GM19395 (cell line): ENCODE measurements at regions not wholly inside any gene's neighbourhood (a gene's known extent, or its start where the extent isn't known, plus 50 kb on each side); places are given as distances from the start of the nearest gene placed in this dataset.

Experiments used
- ATAC-seq: cut with Tn5 transposase; IDR thresholded peaks from one replicate; pipeline ENCODE4 v1.9.1; 2021; ENCODE audit warnings: mild to moderate bottlenecking, moderate library complexity; ENCODE audit not compliant: unreplicated experiment

DNA sequence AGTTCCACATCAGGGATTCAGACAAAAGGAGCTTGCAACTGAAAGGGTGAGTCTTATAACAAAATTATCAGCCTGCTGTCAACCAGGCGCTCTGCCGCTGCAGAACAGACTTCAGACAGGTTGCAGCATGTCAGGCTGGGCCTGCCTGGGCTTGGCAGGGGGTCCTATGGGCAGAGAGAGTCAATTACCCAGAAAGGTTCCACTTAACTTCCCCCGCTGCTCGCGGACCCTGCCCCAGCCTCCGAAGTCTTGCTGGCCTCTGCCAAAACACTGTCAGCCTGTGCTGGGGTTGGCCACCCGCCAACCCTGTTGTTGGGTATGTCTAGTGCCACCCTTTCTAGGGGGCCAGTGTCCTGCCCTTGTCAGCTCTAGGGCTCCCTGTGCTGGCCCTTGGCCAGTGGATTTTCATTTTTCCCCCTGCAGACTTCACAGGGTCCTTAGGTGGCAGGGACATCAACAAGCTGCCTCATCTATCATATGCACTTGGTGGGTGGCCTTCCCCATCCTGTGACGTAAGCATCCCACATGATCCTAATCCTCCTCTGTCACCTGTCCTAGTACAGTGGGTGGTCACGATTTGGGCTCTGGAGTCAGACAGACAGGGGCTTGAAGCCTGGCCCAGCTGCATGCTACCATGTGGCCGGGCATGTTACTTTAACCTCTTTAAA is 166.5 kb upstream of the CADM1 start:
- no peak for ATAC-seq

DNA sequence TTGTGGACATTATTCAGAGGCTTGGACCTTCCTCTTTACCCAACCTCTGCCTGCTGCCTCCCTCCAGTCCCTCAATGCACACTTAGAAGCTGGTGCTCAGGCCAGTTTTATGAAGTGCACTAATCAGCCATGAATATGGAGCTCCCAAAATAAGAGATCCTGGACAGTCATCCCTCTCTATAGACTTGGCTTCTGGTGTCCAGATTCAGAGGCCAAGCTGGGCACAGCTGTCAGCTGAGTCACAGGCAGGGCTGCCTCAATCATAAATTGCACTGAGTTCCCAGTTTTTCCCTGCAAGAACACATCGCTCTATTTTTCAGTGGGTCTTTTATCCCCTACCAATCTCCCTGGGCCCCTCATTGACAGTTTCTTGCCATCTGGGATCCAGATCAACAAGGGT is 161.7 kb upstream of the CADM1 start:
- ATAC-seq, result no peak

DNA sequence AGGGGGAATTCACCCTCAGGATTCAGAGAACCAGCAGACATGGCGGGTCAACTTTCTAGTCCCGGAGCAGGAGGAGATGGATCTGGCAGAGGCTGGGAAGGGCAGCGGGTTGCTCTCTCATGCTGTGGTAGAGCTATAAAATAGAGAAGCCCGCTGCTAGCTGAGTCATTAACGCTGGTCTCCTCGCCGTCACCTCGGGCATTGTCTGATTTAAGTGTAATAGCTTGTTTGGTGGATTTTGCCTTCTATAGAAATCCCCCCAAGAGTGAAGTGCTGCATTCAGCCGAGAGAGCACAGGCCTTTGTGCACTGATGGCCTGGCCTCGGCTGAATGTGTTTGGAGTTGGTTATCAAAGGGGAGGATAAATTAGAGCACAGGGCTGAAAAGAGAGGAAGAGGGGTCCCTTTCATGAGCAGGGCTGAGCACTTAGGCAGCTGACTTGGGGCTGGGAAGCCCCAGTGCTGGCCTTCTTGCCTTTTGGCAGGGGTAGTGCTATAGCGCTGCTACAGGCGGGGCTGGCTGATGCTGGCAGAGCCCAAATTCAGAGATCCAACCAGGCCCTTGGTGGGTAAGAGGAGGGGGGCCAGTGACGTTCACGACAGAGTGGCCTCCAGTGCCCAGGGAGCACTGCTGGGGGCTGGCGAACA is 161.1 kb upstream of the CADM1 start:
- no peak for ATAC-seq

DNA sequence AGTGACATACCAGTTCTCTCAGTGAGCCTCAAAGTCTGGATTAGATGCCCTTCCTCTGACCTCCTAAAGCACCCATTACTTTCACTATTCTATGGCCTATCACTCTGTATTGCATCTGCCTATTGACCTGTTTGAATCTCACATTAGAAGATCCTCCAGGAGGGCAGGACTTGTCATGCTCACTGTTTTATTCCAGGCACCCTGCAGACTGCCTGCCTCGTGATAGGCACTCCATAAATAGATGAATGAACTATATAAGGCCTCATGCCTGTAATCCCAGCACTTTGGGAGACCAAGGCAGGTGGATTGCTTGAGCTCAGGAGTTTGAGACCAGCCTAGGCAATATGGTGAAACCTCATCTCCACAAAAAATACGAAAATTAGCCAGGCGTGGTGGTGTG is 160.1 kb upstream of the CADM1 start:
- no peak for ATAC-seq

DNA sequence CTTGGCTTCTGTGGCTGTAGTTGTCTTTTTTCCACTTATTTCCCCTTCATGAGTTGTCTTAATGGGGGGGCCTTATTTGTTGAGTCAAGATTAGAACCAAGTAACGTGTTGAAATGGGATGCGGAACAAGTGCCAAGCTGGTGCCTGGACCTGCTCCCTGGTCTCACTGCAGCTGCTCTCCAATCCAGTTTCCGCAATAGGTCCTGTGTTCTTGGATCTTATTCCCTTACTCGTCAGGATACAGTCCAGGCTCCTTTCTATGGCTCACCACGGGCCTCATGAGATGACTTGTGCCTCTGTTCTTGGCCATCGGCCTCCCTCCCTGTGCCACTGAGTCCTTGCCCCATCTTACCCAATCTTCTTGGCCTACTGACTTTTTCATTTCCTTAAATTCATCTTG is 159.6 kb upstream of the CADM1 start:
- ATAC-seq, result no peak

DNA sequence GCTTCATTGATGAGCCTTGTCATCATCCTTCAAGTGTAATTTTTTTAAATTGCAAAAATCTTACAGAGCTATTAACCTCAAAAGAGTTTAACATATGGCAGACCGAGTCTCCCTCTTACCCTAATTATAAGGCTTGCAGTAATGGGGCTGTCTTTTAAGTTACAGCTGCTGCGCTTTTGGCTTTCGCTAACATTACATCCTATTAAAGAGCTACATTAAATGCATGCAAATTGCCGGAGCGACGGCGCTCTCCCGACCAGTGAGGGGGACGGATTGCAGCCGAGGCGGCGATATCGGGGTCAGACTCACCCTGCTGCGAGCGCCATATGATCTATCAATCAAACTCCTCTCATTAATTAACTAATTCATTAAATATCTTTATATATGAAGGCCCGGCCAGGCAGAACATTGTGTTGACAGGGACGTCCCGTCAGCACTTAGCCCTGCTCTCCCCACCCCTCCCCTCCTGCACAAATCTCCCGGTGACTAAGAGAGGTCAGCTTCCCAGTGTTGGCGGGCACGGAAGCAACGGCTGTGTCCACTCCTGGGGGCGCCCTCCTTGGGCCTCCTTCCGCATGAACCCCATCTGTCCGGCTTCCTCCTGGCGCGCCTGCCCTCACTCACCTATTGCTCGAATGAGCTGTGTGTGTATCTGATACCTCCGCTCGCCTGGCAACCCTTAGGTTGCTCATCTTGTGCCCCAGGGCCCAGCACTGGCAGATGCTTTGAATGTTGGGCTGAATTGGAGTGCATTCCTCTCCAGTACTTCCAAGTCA is 156.0 kb upstream of the CADM1 start:
- ATAC-seq, result no peak

DNA sequence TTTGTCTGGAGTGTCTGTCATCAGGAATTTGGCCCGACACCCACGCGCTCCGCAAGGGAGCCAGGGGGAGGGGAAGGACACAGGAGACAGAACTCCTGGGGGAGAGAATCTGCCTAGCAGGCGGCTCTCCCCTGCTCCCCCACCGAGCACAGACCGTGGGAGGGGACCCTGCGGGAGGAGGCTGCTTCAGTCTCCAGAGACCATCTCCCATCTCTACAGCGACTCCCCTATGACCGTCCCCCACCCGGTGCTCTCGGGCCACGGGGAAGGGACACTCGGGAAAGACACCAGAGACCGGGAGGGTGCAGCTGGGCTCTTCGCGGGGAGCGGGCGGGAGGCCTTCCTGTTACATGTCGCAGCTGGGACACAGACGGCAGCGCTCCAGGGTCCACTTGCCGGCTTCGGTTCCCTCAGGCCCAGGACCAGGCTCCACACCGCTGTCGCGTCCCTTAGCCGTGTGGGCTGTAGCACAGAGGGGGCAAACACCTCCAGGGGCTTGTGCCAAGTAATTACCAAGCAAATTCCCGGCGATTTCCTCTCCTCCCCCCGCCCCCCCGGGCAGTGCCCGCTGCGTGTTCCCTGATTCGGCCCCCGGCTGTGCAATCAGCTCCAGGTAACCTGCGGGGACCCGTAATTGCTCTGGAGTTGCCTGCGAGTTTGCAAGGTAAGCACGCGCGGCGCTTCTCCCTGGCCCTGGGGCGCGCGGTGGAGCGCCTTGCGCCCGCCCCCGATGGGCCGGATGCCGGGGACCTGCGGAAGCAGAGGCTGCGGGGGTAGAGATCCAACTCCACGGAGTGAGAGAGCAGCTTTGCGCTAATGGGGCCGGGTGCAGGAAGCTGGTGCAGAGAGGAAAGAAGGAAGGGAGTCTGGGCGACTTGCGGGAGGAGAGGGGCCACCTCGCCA is 155.1 kb upstream of the CADM1 start:
- ATAC-seq, result no peak

DNA sequence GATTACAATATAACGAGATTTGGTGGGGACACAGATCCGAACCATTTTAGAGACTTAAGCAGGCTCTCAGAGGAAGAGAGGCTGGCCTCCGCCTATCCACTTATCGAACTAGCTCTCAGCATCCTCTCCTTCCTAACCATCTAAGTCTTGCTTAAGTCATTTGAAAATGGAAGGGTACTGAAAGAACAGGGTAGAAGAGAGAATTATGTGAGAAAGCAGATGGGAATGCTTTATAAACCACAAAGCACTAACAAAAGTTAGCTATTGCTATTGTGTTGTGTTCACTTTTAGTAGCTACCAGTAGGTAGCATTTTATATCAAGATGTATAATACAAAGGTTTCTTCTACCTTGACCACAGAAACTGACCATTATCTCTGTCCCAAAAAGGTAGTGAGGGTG is 153.4 kb upstream of the CADM1 start:
- no peak for ATAC-seq

DNA sequence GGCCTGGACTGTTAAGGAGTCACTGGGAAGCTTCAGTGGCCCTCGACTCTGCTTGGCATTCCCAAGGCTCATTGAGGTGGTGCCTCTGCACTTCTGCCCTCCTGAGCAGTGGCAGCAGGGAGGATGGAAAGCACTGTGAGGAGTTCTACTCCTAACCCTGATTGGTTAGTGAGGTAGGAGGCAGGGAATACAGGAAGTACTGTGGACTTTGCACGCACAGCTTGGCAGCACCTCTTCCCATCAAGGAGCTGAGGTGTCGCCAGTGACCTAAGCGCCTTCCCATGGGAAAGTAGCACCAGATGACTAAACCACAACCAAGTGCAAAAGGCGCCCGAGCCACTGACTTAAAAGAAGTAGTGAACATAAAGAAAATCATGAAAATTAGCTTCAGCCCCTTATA is 152.5 kb upstream of the CADM1 start:
- ATAC-seq, result no peak

DNA sequence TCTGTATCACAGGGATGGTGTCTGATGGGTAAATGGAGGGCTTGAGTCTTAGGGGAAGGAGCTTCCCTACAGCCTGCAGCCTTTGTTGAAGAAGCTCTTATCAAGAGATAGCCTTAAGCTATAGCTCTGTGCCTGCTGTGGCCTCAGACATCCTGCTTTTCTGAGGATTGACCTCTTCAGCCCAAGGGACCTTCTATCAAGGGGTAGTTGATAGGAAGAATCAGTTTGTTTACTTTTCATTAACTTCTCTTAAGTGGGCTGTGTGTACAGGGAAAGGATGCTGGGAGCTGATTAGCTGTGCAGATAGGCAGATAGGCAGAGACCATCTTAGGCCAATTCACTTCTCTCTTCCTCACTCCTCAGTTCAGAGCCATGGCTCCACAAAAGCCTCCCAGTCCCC is 151.8 kb upstream of the CADM1 start:
- ATAC-seq, result no peak

DNA sequence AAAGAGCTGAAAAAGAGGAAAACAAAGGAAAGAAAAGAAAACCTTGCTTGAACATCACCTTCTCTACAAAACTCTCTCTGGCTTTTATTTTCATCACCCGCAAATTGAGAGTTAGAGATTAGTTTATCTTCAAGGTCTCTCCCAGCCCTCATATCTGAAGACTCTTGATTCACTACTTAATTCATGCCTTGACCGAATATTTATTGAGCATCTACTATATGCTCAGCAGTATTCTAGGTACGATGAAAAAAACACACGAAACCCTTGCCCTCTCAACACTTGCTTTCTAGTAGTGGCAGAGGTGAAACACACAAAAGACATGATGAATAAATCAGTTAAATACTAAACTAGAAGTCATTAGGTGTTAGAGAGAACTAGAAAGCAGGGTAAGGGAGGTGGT is 150.6 kb upstream of the CADM1 start:
- ATAC-seq, result no peak

DNA sequence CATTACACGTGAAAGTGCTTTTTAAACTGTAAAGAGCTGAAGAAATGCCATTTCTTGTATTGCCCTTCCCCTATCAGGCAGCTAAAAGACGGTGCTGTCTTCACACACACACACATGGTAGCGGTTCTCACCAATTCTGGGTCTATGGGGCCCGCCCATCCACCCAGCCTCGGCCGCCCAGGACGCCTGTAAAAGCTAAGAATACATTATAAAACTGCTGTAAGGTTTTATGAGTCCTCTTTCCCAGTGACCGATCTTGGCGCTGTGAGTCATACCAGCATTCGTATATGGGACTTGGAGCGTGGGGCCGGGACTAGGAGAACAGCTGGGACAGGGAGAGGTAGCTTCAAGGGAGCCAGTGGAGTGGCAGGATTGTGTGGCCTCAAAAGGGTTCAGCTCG is 149.7 kb upstream of the CADM1 start:
- ATAC-seq, result no peak

DNA sequence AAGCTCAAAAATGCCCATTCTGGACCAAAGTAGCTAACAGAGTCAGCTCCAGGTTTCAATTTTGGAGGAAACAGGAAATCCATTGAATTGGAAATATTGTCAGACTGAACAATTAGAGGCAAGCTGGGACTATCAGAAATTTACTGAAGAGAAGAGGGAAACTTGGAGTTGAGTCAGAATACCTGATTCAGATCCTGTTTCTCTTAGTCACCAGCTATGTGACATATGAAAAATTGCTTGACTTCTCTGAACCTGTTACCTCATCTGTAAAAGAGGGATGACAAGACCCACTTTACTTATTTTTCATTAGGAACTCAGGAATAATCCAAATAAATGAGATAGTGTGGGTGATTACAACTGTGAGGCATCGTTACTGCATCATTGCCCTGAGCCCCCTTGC is 148.9 kb upstream of the CADM1 start:
- no peak for ATAC-seq

DNA sequence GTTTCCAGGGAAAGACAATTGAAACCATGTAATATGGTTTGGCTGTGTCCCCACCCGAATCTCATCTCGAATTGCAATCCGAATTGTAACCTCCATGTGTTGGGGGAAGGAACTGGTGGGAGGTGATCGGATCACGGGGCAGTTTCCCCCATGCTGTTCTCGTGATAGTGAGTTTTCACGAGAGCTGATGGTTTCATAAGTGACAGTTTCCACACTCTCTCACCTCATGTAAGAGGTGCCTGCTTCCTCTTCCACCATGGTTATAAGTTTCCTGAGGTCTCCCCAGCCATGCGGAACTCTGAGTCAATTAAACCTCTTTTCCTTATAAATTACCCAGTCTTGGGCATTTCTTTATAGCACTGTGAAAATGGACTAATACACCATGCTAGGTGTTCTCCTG is 148.3 kb upstream of the CADM1 start:
- ATAC-seq, result no peak

DNA sequence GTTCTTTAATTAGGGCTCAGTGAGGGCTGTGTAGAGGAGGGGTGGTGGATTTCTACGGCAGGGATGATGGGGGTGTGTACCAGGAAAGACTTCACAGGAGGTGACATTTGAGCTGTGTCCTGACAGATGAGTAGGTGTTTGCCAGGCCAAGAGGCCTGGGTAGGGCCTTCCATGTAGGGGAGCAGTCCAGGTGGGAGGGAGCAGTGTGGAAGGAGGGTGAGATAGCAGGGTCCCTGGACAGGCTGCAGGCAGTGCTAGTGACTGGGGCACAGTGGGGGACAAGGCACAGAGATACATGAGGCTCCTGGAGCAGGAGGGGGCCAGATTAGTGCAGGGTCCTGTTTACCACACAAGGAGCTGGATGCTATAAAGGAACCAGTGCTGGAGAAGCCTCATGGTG is 147.9 kb upstream of the CADM1 start:
- no peak for ATAC-seq

DNA sequence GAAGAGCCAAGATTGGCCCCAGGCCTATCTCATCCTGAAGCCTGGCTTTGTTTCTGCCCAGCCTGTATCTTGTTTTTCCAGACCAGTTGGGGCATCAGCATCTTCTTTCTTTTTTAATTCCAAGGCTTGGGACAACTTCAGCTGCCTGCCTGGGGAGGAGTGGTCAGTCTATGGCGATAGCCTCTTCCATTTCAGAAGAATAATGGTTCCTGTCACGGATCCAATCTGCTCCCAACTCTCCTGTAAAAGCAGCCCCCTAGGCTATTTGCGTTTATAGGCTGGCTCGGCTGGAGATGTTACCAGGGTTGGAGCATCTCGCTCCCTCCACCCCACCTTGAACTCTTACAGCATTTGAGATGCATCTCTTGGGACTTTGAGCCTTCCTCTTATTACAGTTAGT is 145.2 kb upstream of the CADM1 start:
- no peak for ATAC-seq

DNA sequence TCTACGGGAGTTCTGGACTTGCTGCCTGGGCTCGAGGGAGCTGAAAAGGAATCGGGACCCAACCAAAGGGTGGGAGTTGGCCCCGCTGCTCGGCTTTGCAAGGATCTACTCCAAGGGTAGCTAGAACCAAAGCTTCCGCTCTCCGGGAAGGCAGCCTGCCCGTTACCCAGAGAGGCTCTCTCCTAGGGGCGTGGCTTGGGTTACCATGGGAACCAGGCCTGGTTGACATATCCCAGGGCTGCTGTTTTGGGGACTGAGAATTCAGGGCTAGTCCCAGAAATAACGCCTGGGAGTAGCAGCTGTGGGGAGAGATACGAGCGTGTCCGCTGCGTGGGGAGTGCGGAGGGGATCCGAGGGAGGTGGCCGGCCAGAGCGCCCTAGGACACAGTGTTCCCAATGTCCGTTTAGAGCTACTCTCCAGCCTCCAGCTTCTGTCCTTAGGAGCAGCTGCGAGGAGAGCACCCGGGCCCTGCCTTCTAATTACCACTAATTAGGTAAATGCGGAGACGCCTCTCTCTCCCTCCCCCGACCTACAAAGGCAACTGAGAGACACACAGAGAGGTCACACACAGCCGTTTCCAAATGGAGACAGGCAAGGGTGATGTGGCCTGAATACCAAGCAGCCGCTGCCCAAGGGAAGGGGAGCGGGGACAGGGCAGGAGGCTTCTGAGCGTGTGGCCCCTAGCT is 141.6 kb upstream of the CADM1 start:
- no peak for ATAC-seq

DNA sequence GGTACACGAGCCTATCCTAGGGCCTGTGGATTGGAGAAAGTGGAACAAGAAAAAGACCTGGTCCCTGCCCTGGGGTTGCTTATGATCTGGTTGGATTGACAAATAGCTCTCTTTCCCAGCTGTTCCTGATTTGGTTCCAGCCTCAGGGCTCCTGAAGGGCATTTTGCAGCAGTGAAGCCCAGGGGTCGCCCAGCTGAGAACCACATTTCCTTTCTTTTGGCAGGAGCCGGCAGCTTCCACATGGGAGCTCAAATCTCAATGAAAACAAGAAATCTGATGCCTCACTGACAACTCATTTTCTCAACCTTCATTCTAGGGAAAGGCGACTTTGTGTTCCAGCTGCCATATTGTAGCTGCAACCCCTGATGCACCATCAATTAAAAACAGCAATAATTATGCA is 140.6 kb upstream of the CADM1 start:
- no peak for ATAC-seq

DNA sequence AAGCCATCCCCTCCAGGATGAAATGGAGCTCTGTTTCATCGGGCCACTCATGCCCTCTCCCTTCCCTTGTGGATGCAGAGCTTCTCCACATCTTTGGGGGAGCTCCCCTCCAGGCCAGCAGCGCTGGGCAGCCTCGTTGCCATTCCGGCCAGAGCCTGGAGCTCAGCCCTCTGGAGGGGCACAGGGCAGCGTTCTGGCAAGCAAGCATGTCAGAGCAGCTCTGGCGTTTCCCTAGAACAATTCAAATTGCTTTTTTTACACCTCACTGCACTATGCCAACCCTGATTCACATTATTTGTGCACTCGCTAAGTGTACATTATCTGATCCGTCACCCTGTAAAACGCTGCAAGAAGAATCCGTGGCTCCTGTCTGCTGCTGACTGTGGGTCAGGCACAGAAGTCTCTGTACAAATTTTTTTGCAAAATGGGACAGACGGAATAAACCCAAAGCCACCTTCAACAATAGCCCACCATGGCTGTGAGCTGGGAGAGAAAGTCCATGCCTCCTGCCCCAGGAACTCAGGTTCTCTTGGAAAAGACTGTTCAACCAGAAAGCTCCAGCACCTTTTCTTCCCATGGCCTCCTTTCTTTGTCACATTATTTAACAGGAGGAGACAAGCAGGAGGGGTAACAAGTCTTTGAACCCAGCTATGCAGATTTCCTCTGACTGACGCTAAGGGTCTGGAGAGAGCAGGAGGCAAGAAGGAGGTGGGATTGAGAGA is 139.5 kb upstream of the CADM1 start:
- ATAC-seq, result no peak

DNA sequence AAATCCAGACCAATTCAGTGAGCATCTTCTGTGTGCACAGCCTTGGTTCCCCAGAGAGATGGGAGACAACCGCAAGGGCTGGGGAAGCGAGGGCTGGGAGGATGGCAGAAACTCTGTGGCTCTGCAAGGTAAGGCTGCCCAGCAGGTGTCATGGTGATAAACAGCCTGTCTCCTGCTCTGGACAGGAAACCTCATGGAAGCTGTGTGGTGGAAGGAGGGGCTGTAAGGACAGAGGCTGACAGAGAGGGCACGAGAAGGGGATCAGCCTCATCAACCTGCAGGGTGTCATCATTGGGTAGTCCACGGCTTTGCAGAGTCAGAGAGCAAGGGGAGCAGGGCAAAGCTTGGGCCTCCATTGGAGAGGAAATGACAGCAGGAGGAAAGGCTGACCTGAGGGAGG is 138.4 kb upstream of the CADM1 start:
- ATAC-seq, result no peak
